GM20000 (cell line): ENCODE measurements at regions not wholly inside any gene's neighbourhood (a gene's known extent, or its start where the extent isn't known, plus 50 kb on each side); places are given as distances from the start of the nearest gene placed in this dataset.

Source experiments
- DNase-seq: peaks from one replicate; pipeline ENCODE4 v3.0.0; 2012; ENCODE audit warnings: low spot score
- TF ChIP-seq, protein P1 (sequence below): IDR thresholded peaks from 2 replicates; pipeline ENCODE4 v1.5.1; 2012; ENCODE audit warnings: mild to moderate bottlenecking, control low read depth; ENCODE audit errors: extremely low read depth, missing control alignments

DNA sequence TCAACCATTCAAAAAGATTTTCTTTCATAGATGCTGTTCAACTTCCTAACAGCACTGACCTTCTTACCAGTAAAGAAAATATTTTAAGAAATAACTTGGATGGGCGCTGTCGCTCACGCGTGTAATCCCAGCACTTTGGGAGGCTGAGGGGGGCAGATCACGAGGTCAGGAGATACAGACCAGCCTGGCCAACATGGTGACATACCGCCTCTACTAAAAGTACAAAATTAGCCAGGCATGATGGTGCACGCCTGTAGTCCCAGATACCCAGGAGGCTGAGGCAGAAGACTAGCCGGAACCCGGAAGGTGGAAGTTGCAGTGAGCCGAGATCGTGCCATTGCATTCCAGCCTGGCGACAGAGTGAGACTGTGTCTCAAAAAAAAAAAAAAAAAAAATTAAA lies 865.7 kb upstream of the SLC10A2 start:
- DNase-seq: no peak
- TF ChIP-seq, protein P1, sequence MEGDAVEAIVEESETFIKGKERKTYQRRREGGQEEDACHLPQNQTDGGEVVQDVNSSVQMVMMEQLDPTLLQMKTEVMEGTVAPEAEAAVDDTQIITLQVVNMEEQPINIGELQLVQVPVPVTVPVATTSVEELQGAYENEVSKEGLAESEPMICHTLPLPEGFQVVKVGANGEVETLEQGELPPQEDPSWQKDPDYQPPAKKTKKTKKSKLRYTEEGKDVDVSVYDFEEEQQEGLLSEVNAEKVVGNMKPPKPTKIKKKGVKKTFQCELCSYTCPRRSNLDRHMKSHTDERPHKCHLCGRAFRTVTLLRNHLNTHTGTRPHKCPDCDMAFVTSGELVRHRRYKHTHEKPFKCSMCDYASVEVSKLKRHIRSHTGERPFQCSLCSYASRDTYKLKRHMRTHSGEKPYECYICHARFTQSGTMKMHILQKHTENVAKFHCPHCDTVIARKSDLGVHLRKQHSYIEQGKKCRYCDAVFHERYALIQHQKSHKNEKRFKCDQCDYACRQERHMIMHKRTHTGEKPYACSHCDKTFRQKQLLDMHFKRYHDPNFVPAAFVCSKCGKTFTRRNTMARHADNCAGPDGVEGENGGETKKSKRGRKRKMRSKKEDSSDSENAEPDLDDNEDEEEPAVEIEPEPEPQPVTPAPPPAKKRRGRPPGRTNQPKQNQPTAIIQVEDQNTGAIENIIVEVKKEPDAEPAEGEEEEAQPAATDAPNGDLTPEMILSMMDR: no peak

DNA sequence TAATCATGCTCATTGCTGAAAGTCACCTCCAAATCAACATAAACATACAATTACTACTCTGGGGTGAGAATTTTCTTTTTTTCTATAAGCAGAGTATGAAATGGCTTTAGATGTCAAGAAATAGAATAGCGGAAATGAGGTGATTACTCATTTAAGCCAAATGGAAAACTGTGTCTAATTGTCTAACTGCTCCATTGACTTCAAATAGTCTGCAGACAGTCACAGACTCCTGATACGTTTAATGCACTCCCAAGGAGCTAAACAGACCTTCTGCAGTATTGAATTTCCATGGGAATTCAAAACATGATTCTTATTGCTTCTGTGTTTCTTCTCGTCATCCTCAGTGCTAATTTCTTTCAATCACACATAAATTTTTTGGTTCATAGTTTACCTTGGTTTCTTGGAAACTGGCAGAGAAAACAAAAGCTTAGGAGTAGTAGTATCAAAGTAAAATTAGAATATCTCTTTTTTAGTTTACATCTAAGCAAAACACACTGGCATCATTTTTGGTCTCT lies 865.2 kb upstream of the SLC10A2 start:
- TF ChIP-seq, protein P1: no peak
- DNase-seq: no peak

DNA sequence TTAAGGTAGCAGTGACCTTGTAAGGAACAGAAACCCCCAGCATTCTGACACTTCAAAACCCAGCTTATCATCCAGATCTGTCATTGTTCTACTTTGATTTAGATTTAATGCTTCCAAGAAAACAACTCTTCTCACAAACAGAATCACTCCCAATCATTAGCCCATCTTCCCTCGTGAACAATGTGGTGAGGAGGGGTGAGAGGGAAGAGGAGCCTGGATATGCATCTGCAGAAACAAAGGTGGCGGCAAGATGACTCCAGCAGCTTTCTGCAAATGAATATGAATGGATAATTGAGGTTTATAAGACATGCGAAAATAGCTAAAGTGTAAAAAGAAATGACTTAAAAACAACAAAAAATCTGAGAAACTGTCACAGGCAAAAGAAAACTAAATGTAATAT lies 859.9 kb upstream of the SLC10A2 start:
- DNase-seq: no peak

DNA sequence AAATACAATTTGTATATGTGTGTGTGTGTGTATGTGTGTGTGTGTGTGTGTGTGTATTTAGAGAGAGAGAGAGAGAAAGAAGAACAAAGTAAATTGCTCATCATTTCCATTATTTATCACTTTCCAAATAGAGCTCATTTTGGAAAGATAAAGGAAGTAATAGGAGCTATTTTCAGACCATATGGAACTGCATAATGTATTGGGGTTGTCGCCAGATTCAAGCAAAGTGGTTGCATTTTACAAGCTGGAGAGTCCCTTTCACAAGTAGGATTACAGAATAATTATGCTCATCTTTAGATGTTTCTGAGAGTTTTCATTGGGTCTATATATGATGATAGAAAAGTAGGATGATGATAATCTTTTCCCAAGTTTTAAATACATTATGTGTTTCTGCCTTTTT lies 842.7 kb upstream of the SLC10A2 start:
- no peak for DNase-seq
- TF ChIP-seq, protein P1: no peak

More for the DNA sequence above, 859.9 kb upstream of the SLC10A2 start:
- TF ChIP-seq, protein P1: no peak

DNA sequence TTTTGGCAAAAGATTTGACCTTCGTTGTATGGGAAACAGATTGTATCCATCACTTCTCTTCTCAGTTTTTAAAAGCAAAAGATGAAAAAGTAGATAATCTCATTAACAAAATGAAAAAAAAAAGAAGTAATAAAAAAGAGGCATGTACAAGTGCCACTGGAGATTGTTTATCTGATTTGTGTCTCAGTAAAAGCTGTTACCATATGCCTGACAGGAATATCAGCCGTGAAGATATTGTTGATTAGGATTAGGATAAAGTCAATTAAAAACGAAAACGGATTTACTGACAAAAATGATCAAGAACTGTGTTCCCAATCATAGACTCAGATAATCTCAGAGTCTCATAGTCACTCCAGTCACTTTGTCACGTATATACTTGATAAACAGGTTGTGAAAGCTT lies 842.1 kb upstream of the SLC10A2 start:
- no peak for DNase-seq
- TF ChIP-seq, protein P1: no peak

DNA sequence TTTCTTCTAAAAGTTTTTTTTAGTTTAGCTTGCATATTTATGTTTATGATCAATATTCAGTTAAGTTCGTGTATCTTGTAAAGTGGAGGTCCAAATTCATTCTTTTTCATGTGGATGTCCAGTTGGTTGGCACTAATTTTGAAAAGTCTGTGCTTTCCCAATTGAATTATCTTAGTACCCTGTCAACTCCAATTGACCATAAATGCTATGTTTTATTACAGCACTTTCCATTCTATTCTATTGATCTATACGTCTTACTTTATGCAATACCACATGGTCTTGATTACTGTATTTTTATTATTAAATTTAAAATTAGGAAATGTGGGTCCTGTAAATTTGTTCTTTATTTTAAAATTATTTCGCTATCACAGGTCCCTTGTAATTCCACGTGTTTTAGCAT lies 837.6 kb upstream of the SLC10A2 start:
- TF ChIP-seq, protein P1: no peak
- no peak for DNase-seq

DNA sequence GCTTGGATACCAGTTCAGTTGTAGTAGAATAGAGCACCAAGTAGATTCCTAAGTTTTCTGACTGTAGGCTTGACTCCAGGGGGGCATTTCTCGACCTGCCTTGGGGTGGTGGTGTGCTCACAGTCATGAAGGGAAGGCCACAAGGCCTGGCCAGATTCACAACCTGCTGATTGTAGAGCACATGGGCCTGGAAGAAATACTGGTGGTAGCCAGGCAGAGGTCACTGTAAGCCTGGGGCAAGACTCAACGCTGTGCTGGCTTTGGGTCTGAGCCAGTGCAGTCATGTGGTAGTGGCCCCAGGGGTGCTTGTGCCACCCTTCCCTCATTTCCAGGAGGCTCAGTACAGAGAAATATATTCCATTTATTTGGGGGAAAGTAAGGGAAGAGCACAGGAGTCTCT lies 832.3 kb upstream of the SLC10A2 start:
- TF ChIP-seq, protein P1: no peak
- no peak for DNase-seq
